Fibroblast of lung (primary cell): ENCODE measurements at regions not wholly inside any gene's neighbourhood (a gene's known extent, or its start where the extent isn't known, plus 50 kb on each side); places are given as distances from the start of the nearest gene placed in this dataset.

Source experiments
- EZH2 ChIP-seq: IDR thresholded peaks from 2 replicates; pipeline ENCODE4 v1.5.1; 2012; ENCODE audit warnings: low read length, control low read depth, mild to moderate bottlenecking; ENCODE audit errors: missing control alignments
- TF ChIP-seq, protein P1 (sequence below), 2 donors: IDR thresholded peaks in 1 of 2; conservative IDR thresholded peaks in 1 of 2; 1 replicate in 1 of 2; 2 replicates in 1 of 2; pipeline ENCODE4 v1.5.1; 2011 to 2012; ENCODE audit warnings: low read length in 2 of 2, control low read depth in 1 of 2, inconsistent platforms in 1 of 2, low read depth in 1 of 2, mild to moderate bottlenecking in 1 of 2

DNA sequence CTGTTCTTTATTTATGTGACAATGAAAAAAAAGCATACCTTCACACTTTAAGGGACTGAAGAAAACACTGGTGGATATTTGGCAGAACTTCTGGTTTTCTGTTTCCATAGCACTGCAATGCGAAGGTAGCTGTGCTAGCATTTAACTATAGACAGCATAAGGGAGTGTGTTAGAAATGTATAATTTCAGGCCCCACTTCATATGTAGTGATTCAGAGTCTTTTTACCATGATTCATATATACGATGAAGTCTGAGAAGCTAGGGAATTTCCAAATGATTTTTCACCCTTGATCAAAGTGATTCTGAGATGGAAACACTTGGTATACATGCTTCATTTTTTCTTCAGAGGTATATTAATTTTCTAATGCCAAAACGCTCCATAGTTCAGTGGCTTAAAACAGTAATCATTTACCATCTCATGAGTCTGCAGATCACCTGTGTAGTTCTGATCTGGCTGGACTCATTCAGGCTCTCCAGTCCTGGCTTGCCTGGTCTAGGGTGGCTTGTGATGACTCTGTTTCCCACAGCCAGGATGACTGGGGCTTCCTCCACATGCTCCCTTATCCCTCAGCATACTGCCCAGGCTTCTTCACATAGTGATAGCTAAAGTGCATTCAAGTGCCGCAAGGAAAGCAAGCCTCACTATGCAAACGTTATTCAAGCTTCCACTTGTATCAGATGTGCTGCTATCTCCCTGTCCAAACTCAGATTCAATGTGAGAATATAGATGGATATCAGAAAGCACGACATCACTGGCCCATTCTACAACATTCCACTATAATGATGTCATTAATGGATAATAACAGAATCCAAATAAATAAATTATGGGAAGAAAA lies 790.1 kb downstream of the TECRL start:
- TF ChIP-seq, protein P1, sequence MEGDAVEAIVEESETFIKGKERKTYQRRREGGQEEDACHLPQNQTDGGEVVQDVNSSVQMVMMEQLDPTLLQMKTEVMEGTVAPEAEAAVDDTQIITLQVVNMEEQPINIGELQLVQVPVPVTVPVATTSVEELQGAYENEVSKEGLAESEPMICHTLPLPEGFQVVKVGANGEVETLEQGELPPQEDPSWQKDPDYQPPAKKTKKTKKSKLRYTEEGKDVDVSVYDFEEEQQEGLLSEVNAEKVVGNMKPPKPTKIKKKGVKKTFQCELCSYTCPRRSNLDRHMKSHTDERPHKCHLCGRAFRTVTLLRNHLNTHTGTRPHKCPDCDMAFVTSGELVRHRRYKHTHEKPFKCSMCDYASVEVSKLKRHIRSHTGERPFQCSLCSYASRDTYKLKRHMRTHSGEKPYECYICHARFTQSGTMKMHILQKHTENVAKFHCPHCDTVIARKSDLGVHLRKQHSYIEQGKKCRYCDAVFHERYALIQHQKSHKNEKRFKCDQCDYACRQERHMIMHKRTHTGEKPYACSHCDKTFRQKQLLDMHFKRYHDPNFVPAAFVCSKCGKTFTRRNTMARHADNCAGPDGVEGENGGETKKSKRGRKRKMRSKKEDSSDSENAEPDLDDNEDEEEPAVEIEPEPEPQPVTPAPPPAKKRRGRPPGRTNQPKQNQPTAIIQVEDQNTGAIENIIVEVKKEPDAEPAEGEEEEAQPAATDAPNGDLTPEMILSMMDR (conservative IDR thresholded peaks at IDR 0.05 in 1 of 2, IDR thresholded peaks at IDR 0.05 in 1 of 2; ENCODE audit: low read depth in 1 of 2, low read length in 2 of 2), result no peak
- no peak for TF ChIP-seq EZH2
